ENCODE measurements at regions not wholly inside any gene's neighbourhood (a gene's known extent, or its start where the extent isn't known, plus 50 kb on each side); places are given as distances from the start of the nearest gene placed in this dataset.

GRCh38 chr17:77716289-77716926, 242.1 kb upstream of the TNRC6C start:
- TF ChIP-seq CTCF (IDR thresholded peaks at IDR 0.05; ENCODE audit: low read depth, low read length, missing input control) (no peak), NR2F2 (IDR thresholded peaks at IDR 0.05) (no peak), MAX (IDR thresholded peaks at IDR 0.05) (no peak), ATF3 (IDR thresholded peaks at IDR 0.05) (peak; percentile 69), FOXA2 (IDR thresholded peaks at IDR 0.05) (no peak), TAF1 (conservative IDR thresholded peaks at IDR 0.05) (no peak), RAD21 (IDR thresholded peaks at IDR 0.05) (no peak), JUND (IDR thresholded peaks at IDR 0.05) (no peak), EGR1 (IDR thresholded peaks at IDR 0.05; ENCODE audit: low read depth in 2 of 2) (no peak), SP1 (IDR thresholded peaks at IDR 0.05) (no peak), YY1 (IDR thresholded peaks at IDR 0.05) (no peak), HNF4G (IDR thresholded peaks at IDR 0.05) (no peak), HNF4A (conservative IDR thresholded peaks at IDR 0.05) (no peak), FOXA1 (IDR thresholded peaks at IDR 0.05) (no peak)

Measured in liver (tissue), 3 donors.